OCI-LY7 (cell line): ENCODE measurements at regions not wholly inside any gene's neighbourhood (a gene's known extent, or its start where the extent isn't known, plus 50 kb on each side); places are given as distances from the start of the nearest gene placed in this dataset.

Source experiments
- BruUV-seq: library from RNA; stranded (reverse); fragments of 400-500 nt; replicated peaks from 2 replicates; lab custom pipeline; 2021; lab: Mats Ljungman, UMichigan
- CTCF ChIA-PET: fragments of 300-600 bp; sonication (Branson Sonifier 250); formaldehyde crosslinking; loops from one replicate; lab custom pipeline; 2022; ENCODE audit warnings: antibody characterized with exemption; ENCODE audit not compliant: unreplicated experiment; lab: Charles Lee
- POLR2A ChIA-PET: fragments of 300-600 bp; sonication (Branson Sonifier 250); formaldehyde crosslinking; loops from one replicate; lab custom pipeline; 2022; ENCODE audit warnings: antibody characterized with exemption; lab: Charles Lee
- DNase-seq: peaks from one replicate; pipeline ENCODE4 v3.0.0-alpha.2; 2015; ENCODE audit warnings: low spot score
- H2AFZ ChIP-seq: fragments of 200-600 bp; sonication (generic), shearing (Covaris generic); 2 replicates; pipeline ENCODE4 v1.6.1; 2014; ENCODE audit warnings: mild to moderate bottlenecking, antibody characterized with exemption, low read length, moderate library complexity
- H3K27ac ChIP-seq: fragments of 200-600 bp; sonication (generic); 2 replicates; pipeline ENCODE4 v1.5.1; 2014; ENCODE audit warnings: mixed run types, low read depth, mild to moderate bottlenecking, moderate library complexity, low read length, inconsistent platforms; ENCODE audit not compliant: poor library complexity, severe bottlenecking
- H3K36me3 ChIP-seq: fragments of 200-600 bp; sonication (generic); 2 replicates; pipeline ENCODE4 v1.6.1; 2014; ENCODE audit warnings: mild to moderate bottlenecking, antibody characterized with exemption, low read length, moderate library complexity, mixed read lengths; ENCODE audit not compliant: insufficient read depth
- H3K4me1 ChIP-seq: fragments of 200-600 bp; sonication (generic); 2 replicates; pipeline ENCODE4 v1.5.1; 2014; ENCODE audit warnings: mild to moderate bottlenecking, low read length; ENCODE audit not compliant: insufficient read depth, poor library complexity, severe bottlenecking
- H3K4me2 ChIP-seq: fragments of 200-600 bp; sonication (generic); 2 replicates; pipeline ENCODE4 v1.6.1; 2014; ENCODE audit warnings: mild to moderate bottlenecking, low read length
- H3K4me3 ChIP-seq: fragments of 200-600 bp; sonication (generic); 2 replicates; pipeline ENCODE4 v1.5.1; 2014; ENCODE audit warnings: mild to moderate bottlenecking, low read depth, low read length; ENCODE audit not compliant: poor library complexity, severe bottlenecking
- H3K79me2 ChIP-seq: fragments of 200-600 bp; sonication (generic); 2 replicates; pipeline ENCODE4 v1.6.1; 2016; ENCODE audit warnings: low read depth, mild to moderate bottlenecking, low read length, moderate library complexity, mixed read lengths; ENCODE audit not compliant: insufficient read depth
- H3K9me2 ChIP-seq: fragments of 200-600 bp; sonication (generic); 2 replicates; pipeline ENCODE4 v1.6.1; 2016; ENCODE audit warnings: mild to moderate bottlenecking, low read length, mixed read lengths; ENCODE audit not compliant: insufficient read depth
- H3K9me3 ChIP-seq: fragments of 200-600 bp; sonication (generic); 2 replicates; pipeline ENCODE4 v1.6.1; 2014; ENCODE audit warnings: mild to moderate bottlenecking, mixed run types, low read length, mixed read lengths
- H4K20me1 ChIP-seq: fragments of 200-600 bp; sonication (generic); 2 replicates; pipeline ENCODE4 v1.6.1; 2014; ENCODE audit warnings: mild to moderate bottlenecking, antibody characterized with exemption, low read length, moderate library complexity, mixed read lengths; ENCODE audit not compliant: insufficient read depth
- CTCF ChIP-seq: fragments of 200-600 bp; sonication (generic); conservative IDR thresholded peaks from 2 replicates; pipeline ENCODE4 v1.5.1; 2014; ENCODE audit warnings: mild to moderate bottlenecking, antibody characterized with exemption, low read length, moderate library complexity, mixed read lengths
- EZH2phosphoT487 ChIP-seq: fragments of 200-600 bp; sonication (generic); IDR thresholded peaks from 2 replicates; pipeline ENCODE4 v1.6.1; 2018; ENCODE audit warnings: low read depth, borderline replicate concordance, mild to moderate bottlenecking, mixed run types, antibody characterized with exemption, low read length, moderate library complexity, mixed read lengths
- intact Hi-C: fragments of 100-400 bp; cut with micrococcal nuclease; formaldehyde crosslinking; loops from one replicate; pipeline ENCODE4 v1.10.0; 2022; ENCODE audit not compliant: unreplicated experiment

GRCh38 chr6:140245296-140246040 lies 871.0 kb upstream of the CITED2 start:
- CTCF ChIA-PET, result no interaction called here
- no peaks in the 10 kb centered on the region for H3K4me1 ChIP-seq
- BruUV-seq, result no TSS peak

GRCh38 chr6:140237251-140237650 lies 862.8 kb upstream of the CITED2 start:
- no peak overlapping the region for H3K4me2 ChIP-seq
- H3K4me3 ChIP-seq, result no peak overlapping the region
- no peaks in the 10 kb centered on the region for H3K79me2 ChIP-seq
- no peak overlapping the region for H2AFZ ChIP-seq
- CTCF ChIA-PET, result no interaction called here
- no peaks in the 10 kb centered on the region for H3K4me1 ChIP-seq
- H3K27ac ChIP-seq, result no peak overlapping the region
- TF ChIP-seq CTCF (no peak), EZH2phosphoT487 (no peak)
- no peaks in the 10 kb centered on the region for H4K20me1 ChIP-seq
- BruUV-seq, result no TSS peak
- POLR2A ChIA-PET, result interaction anchor here (0.6 kb wide), 1 partner anchor 206 kb away, joined by 5 read pairs; no protein-coding TSS in a partner anchor
- no peak for DNase-seq
- H3K9me3 ChIP-seq, result no peaks in the 10 kb centered on the region
- no peaks in the 10 kb centered on the region for H3K9me2 ChIP-seq
- no peaks in the 10 kb centered on the region for H3K36me3 ChIP-seq
- intact Hi-C loops, result no loop called here

More at GRCh38 chr6:140245296-140246040, 871.0 kb upstream of the CITED2 start:
- no peak for DNase-seq
- Histone ChIP-seq H3K4me2 (no peak overlapping the region), H2AFZ (no peak overlapping the region), H4K20me1 (no peaks in the 10 kb centered on the region), H3K27ac (no peak overlapping the region), H3K9me3 (no peaks in the 10 kb centered on the region), H3K36me3 (no peaks in the 10 kb centered on the region), H3K9me2 (no peaks in the 10 kb centered on the region), H3K4me3 (no peak overlapping the region), H3K79me2 (no peaks in the 10 kb centered on the region)
- TF ChIP-seq CTCF, result no peak
- TF ChIP-seq EZH2phosphoT487, result no peak
- POLR2A ChIA-PET, result no interaction called here
- intact Hi-C loops, result no loop called here

GRCh38 chr6:140236732-140237131 lies 862.3 kb upstream of the CITED2 start:
- H2AFZ ChIP-seq, result no peak overlapping the region
- TF ChIP-seq EZH2phosphoT487 (no peak), CTCF (no peak)
- intact Hi-C loops, result no loop called here
- H3K9me3 ChIP-seq, result no peaks in the 10 kb centered on the region
- no peaks in the 10 kb centered on the region for H4K20me1 ChIP-seq
- no peaks in the 10 kb centered on the region for H3K4me1 ChIP-seq
- no peak for DNase-seq
- H3K9me2 ChIP-seq, result no peaks in the 10 kb centered on the region
- H3K79me2 ChIP-seq, result no peaks in the 10 kb centered on the region
- no TSS peak for BruUV-seq
- CTCF ChIA-PET, result no interaction called here
- H3K4me2 ChIP-seq, result no peak overlapping the region
- POLR2A ChIA-PET, result interaction anchor here (0.6 kb wide), 1 partner anchor 206 kb away, joined by 5 read pairs; no protein-coding TSS in a partner anchor
- H3K36me3 ChIP-seq, result no peaks in the 10 kb centered on the region
- H3K27ac ChIP-seq, result no peak overlapping the region
- H3K4me3 ChIP-seq, result no peak overlapping the region
